ENCODE measurements at regions not wholly inside any gene's neighbourhood (a gene's known extent, or its start where the extent isn't known, plus 50 kb on each side); places are given as distances from the start of the nearest gene placed in this dataset.

DNA sequence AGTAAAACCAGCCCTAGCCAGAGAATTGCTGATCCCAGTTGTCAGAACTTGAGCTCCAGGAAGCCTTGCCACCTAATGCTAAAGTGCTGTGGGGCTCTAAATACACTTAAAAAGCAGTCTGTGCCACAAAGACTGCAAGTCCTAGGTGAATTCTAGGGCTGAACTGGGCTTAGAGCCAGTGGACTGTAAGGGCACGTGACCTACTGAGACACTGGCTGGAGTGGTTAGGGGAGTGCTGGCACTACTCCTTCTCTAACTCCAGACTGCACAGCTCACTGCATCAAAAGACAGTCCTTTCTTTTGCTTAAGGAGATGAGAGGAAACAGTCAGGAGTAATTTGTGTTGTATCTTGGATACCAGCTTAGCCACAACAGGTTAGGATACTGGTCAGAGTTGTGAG is 1240.2 kb downstream of the FAM133A start:
- TF ChIP-seq EZH2phosphoT487 (IDR thresholded peaks at IDR 0.05; ENCODE audit: borderline replicate concordance, low read length), result no peak
- TF ChIP-seq, protein P1, sequence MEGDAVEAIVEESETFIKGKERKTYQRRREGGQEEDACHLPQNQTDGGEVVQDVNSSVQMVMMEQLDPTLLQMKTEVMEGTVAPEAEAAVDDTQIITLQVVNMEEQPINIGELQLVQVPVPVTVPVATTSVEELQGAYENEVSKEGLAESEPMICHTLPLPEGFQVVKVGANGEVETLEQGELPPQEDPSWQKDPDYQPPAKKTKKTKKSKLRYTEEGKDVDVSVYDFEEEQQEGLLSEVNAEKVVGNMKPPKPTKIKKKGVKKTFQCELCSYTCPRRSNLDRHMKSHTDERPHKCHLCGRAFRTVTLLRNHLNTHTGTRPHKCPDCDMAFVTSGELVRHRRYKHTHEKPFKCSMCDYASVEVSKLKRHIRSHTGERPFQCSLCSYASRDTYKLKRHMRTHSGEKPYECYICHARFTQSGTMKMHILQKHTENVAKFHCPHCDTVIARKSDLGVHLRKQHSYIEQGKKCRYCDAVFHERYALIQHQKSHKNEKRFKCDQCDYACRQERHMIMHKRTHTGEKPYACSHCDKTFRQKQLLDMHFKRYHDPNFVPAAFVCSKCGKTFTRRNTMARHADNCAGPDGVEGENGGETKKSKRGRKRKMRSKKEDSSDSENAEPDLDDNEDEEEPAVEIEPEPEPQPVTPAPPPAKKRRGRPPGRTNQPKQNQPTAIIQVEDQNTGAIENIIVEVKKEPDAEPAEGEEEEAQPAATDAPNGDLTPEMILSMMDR (conservative IDR thresholded peaks at IDR 0.05; ENCODE audit: low read depth, low read length), result no peak
